GM12878 (cell line): ENCODE measurements at regions not wholly inside any gene's neighbourhood (a gene's known extent, or its start where the extent isn't known, plus 50 kb on each side); places are given as distances from the start of the nearest gene placed in this dataset. TPM values are rescaled to one million over a fixed set of nuclear protein-coding genes. Genes with fewer than 3 reads are reported as not detected.

ENCODE experiments used
- CREB1 ChIP-seq: IDR thresholded peaks from 2 replicates; pipeline ENCODE4 v1.6.1; 2012; ENCODE audit warnings: low read depth, mild to moderate bottlenecking, inconsistent platforms
- GATAD2B ChIP-seq: fragments of 450-650 bp; conservative IDR thresholded peaks from 2 replicates; pipeline ENCODE4 v1.6.1; 2017; ENCODE audit warnings: low read depth, mild to moderate bottlenecking, moderate library complexity
- NFYB ChIP-seq: IDR thresholded peaks from 2 replicates; pipeline ENCODE4 v1.6.1; 2011; ENCODE audit warnings: low read depth, mild to moderate bottlenecking, low read length, improper control_type of control experiment, moderate library complexity; ENCODE audit not compliant: insufficient read depth
- PBX3 ChIP-seq: IDR thresholded peaks from 2 replicates; pipeline ENCODE4 v1.6.1; 2011; ENCODE audit warnings: mild to moderate bottlenecking, low read depth, low read length, moderate library complexity; ENCODE audit not compliant: insufficient replicate concordance
- small RNA-seq: library from RNA; depleted of rRNA; stranded (forward); fragments of <200 nt; gene quantifications from one replicate; pipeline ENCODE3, GENCODE V24; 2014

- TF ChIP-seq PBX3, result no peak
- no peak for TF ChIP-seq GATAD2B
- TF ChIP-seq NFYB, result no peak
- no peak for TF ChIP-seq CREB1
These were observed 285.4 kb downstream of the ALG10B start (continued) for GRCh38 chr12:38601949-38602348.

Small RNA genes lying in the stretch of these regions (small RNA-seq; reads per million reads assigned to genes)
- gene AC087897.1, result not detected
